GM13976 (cell line): ENCODE measurements at regions not wholly inside any gene's neighbourhood (a gene's known extent, or its start where the extent isn't known, plus 50 kb on each side); places are given as distances from the start of the nearest gene placed in this dataset.
"Not testable (repeated sequence)": the region's sequence is repeated elsewhere in the genome, so short reads cannot be mapped to it uniquely, and the experiment has no call there.

Source experiments
- DNase-seq: peaks from one replicate; pipeline ENCODE4 v3.0.0; 2012; ENCODE audit warnings: low spot score
- in situ Hi-C: fragments of 300-500 bp; cut with MboI; formaldehyde crosslinking; loops from one replicate; pipeline ENCODE4 v1.12.0; 2022; ENCODE audit warnings: low sequenced_read_pairs, mixed read lengths, inconsistent platforms; ENCODE audit not compliant: unreplicated experiment
- TF ChIP-seq, protein P1 (sequence below): IDR thresholded peaks from 2 replicates; pipeline ENCODE4 v1.5.1; 2012; ENCODE audit warnings: borderline replicate concordance, mild to moderate bottlenecking; ENCODE audit not compliant: insufficient read depth; ENCODE audit errors: extremely low read depth, missing control alignments, control extremely low read depth

DNA sequence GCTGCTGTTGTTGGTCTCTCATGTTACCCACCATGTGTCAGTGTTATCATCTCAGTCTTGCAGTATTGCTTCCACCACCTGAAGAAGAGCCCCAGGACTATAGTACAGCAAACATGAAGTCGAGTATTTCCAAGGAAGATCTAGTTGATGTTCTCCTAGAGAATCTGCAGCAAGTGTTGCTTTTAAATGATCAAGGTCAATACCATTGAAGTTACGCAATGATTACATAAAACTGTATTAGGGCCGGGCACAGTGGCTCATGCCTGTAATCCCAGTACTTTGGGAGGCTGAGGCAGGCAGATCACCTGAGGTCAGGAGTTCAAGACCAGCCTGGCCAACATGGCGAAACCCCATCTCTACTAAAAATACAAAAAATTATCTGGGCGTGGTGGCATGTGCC is 173.9 kb downstream of the TJP1 start:
- in situ Hi-C loops: not testable (repeated sequence)

DNA sequence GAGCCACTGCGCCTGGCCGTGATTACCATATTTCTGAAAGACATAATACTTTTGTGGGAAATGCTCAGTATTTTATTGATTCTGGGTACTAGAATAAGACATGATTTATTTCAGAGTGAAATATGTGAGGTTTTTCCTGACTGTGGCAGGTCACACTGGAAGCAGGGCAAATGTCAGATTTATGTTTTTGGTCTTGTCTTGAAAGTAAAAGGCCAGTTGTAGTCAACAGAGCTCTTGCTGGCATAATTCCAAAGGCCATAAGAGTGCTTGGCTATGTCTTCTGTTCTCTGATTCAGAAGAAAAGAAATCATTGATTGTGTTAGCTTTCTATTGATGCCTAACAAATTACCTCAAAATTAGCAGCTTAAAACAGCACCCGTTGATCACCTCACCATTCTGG is 176.4 kb downstream of the TJP1 start:
- DNase-seq: no peak
- in situ Hi-C loops: no loop called here
- TF ChIP-seq, protein P1, sequence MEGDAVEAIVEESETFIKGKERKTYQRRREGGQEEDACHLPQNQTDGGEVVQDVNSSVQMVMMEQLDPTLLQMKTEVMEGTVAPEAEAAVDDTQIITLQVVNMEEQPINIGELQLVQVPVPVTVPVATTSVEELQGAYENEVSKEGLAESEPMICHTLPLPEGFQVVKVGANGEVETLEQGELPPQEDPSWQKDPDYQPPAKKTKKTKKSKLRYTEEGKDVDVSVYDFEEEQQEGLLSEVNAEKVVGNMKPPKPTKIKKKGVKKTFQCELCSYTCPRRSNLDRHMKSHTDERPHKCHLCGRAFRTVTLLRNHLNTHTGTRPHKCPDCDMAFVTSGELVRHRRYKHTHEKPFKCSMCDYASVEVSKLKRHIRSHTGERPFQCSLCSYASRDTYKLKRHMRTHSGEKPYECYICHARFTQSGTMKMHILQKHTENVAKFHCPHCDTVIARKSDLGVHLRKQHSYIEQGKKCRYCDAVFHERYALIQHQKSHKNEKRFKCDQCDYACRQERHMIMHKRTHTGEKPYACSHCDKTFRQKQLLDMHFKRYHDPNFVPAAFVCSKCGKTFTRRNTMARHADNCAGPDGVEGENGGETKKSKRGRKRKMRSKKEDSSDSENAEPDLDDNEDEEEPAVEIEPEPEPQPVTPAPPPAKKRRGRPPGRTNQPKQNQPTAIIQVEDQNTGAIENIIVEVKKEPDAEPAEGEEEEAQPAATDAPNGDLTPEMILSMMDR: no peak

More for the DNA sequence above, 173.9 kb downstream of the TJP1 start:
- not testable (repeated sequence) for DNase-seq

DNA sequence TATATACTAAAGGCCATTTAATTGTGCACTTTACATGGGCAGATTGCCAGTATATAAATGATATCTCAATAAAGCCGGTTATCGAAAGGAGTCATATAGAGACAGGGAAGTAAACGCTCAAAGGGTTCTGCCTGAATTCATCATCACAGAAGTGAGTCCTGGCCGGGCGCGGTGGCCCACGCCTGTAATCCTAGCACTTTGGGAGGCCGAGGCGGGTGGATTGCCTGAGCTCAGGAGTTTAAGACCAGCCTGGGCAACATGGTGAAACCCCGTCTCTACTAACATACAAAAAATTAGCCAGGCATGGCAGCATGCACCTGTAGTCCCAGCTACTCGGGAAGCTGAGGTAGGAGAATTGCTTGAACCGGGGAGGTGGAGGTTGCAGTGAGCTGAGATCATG is 177.9 kb downstream of the TJP1 start:
- in situ Hi-C loops: not testable (repeated sequence)

DNA sequence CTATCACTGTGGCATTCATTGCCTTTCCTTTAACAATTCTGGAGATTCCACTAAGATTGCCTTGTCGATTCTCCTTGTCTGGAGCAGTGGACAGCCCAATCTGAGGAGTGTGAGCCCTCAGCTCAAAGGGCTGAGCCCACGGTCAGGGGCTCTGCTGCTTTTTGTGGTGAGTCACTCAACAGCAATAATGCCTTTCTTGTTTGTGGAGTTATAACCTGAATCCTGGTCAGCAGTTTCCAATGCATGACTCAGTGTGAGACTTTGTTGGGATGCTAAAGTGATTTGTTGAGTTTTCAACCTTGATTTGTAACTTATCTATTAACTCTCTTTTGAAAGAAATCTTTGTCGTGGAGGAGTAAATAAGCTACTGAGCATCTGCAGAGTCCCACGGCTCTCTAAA is 183.5 kb downstream of the TJP1 start:
- TF ChIP-seq, protein P1: no peak
- in situ Hi-C loops: no loop called here
- DNase-seq: no peak

More for the DNA sequence above, 177.9 kb downstream of the TJP1 start:
- not testable (repeated sequence) for DNase-seq

DNA sequence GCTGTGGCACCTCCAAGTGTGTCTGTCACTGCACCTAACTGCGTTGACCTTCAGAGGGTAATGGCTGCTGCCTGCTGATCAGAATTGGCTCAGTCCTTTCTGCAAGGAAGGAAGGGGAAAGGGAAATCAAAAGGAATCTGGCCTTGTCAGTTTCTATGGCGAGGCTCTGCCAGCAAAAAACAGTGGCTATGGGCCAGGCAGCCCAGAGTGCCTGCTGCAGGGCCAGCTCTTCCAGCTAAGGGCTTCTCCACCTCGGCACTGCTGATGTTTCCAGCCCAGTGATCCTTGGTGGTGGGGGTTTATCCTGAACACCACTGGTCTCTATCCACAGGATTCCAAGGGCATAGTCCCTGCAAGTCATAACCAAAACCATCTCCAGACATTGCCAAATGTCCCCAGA is 184.3 kb downstream of the TJP1 start:
- in situ Hi-C loops: no loop called here

DNA sequence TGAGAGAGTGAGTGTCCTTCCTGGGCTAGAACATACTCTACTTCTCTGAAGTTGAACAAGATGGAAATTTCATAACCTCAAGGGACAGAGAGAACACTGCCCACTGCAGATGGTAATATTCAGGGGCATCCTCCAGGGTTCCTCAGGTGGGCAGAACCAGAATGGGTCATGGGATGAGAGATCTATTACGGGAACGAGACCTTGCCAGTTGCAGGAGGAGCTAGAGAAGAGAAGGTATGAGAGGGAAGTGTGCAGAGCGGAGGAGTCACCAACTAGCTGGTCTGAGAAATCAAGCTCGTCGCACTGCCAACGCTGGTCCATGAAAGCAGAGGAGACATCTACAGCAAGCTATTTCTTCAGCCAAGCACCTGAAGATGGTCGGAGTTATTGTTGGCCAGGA is 184.7 kb downstream of the TJP1 start:
- in situ Hi-C loops: no loop called here
- TF ChIP-seq, protein P1: no peak
- DNase-seq: no peak

More for the DNA sequence above, 184.3 kb downstream of the TJP1 start:
- no peak for DNase-seq
- TF ChIP-seq, protein P1: no peak

DNA sequence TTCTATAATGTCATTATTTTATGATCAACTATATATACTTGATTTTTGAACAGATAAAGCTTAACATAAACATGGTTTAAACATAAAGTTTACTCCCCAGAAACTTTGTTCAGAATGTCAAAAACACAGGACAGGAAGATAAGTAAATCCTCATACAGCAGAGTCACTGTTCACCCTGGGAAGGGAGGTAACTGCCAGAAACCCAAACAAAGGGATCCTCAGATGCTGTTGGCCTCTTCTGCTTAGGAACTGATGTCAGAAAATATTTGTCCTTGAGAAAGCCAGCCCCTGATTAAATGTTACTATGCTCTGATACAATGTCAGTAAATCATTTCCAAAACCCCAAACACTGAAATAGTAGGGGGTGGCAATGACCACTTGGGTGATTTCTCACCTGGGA is 185.3 kb downstream of the TJP1 start:
- in situ Hi-C loops: no loop called here
- TF ChIP-seq, protein P1: no peak
- DNase-seq: no peak

DNA sequence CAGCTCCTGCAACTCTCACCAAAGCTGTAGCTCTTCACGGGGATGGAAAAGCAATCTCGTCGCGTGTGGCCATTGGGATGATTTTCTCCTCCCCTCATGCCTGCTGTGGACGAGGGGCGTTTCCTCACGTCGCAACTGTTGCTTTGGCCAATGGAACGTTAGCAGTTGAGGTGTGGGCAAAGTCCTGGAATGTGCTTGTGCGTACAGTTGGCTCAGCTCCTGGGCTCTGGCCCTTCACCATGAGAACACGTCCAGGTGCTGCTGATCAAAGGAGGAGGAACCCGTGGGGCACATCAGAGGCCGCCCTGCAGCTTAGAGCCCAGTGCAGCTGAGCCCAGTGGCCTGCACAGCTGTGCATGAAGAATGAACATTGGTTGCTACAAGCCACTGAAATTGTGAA is 186.1 kb downstream of the TJP1 start:
- TF ChIP-seq, protein P1: no peak
- in situ Hi-C loops: no loop called here
- no peak for DNase-seq
